ENCODE measurements at regions not wholly inside any gene's neighbourhood (a gene's known extent, or its start where the extent isn't known, plus 50 kb on each side); places are given as distances from the start of the nearest gene placed in this dataset.

GRCh38 chr2:196558497-196558896 is 81.0 kb upstream of the CCDC150 start:
- intact Hi-C loops (cut with DNase I; ENCODE audit: low total_unique reads) = no loop called here
- TF ChIP-seq POLR2A (IDR thresholded peaks at IDR 0.05) = no peak
- no peak for DNase-seq (ENCODE audit: low spot score in 2 of 2)
- 85 to 92% methylated on average over 3 of the region's 3 CpGs for WGBS, 2 donors
- no peak overlapping the region for H3K4me3 ChIP-seq (ENCODE audit: low read depth, poor library complexity, severe bottlenecking)

- H3K4me3 ChIP-seq (ENCODE audit: low read depth, poor library complexity, severe bottlenecking) = no peak overlapping the region
- intact Hi-C loops (cut with DNase I; ENCODE audit: low total_unique reads) = no loop called here
- no peak for TF ChIP-seq CTCF (IDR thresholded peaks at IDR 0.05)
- DNase-seq (ENCODE audit: low spot score in 2 of 2) = no peak
Measured at GRCh38 chr2:196563876-196564275, 75.6 kb upstream of the CCDC150 start.

GRCh38 chr2:196565106-196565765 is 74.3 kb upstream of the CCDC150 start:
- WGBS, 2 donors = 74 to 85% methylated on average over 1 of the region's 1 CpG
- intact Hi-C loops (cut with DNase I; ENCODE audit: low total_unique reads) = no loop called here
- H3K4me3 ChIP-seq (ENCODE audit: low read depth, poor library complexity, severe bottlenecking) = no peak overlapping the region
- TF ChIP-seq CTCF (IDR thresholded peaks at IDR 0.05) (no peak), POLR2A (IDR thresholded peaks at IDR 0.05) (no peak)
- DNase-seq (ENCODE audit: low spot score in 2 of 2) = no peak

- TF ChIP-seq CTCF (IDR thresholded peaks at IDR 0.05) = no peak
- TF ChIP-seq POLR2A (IDR thresholded peaks at IDR 0.05) = no peak
- intact Hi-C loops (cut with DNase I; ENCODE audit: low total_unique reads) = no loop called here
- no peak overlapping the region for H3K4me3 ChIP-seq (ENCODE audit: low read depth, poor library complexity, severe bottlenecking)
- WGBS, 2 donors = 95% methylated on average over 6 of the region's 6 CpGs
- DNase-seq (ENCODE audit: low spot score in 2 of 2) = no peak
Measured at GRCh38 chr2:196565982-196566381, 73.5 kb upstream of the CCDC150 start.

GRCh38 chr2:196566961-196567666 is 72.4 kb upstream of the CCDC150 start:
- intact Hi-C loops (cut with DNase I; ENCODE audit: low total_unique reads) = no loop called here
- H3K4me3 ChIP-seq (ENCODE audit: low read depth, poor library complexity, severe bottlenecking) = no peak overlapping the region
- WGBS, 2 donors = 53 to 56% methylated on average over 4 of the region's 4 CpGs
- DNase-seq (ENCODE audit: low spot score in 2 of 2) = no peak
- TF ChIP-seq CTCF (IDR thresholded peaks at IDR 0.05) = no peak
- TF ChIP-seq POLR2A (IDR thresholded peaks at IDR 0.05) = no peak

- intact Hi-C loops (cut with DNase I; ENCODE audit: low total_unique reads) = no loop called here
- no peak for DNase-seq (ENCODE audit: low spot score in 2 of 2)
- WGBS, 2 donors = 94 to 95% methylated on average over 6 of the region's 6 CpGs
- no peak overlapping the region for H3K4me3 ChIP-seq (ENCODE audit: low read depth, poor library complexity, severe bottlenecking)
- no peak for TF ChIP-seq CTCF (IDR thresholded peaks at IDR 0.05)
- TF ChIP-seq POLR2A (IDR thresholded peaks at IDR 0.05) = no peak
Measured at GRCh38 chr2:196568506-196568905, 71.0 kb upstream of the CCDC150 start.

Data from lower leg skin (tissue), 4 donors.